Esophagus muscularis mucosa (tissue), 4 donors: ENCODE measurements at regions not wholly inside any gene's neighbourhood (a gene's known extent, or its start where the extent isn't known, plus 50 kb on each side); places are given as distances from the start of the nearest gene placed in this dataset.

Experiments used
- DNase-seq: peaks from one replicate; pipeline ENCODE4 v3.0.0-alpha.2; 2017; ENCODE audit errors: extremely low spot score
- H3K27ac ChIP-seq, 4 donors: fragments of 200-600 bp; sonication (generic); replicated peaks in 1 of 4; 1 replicate in 3 of 4; 2 replicates in 1 of 4; pipeline ENCODE4 v1.5.1; 2016 to 2019; ENCODE audit warnings: mild to moderate bottlenecking in 1 of 4
- H3K27me3 ChIP-seq, 4 donors: fragments of 200-600 bp; sonication (generic); one replicate each; pipeline versions ENCODE4 v1.5.1 to v1.6.0; 2016 to 2019
- H3K36me3 ChIP-seq, 4 donors: fragments of 200-600 bp; sonication (generic); one replicate each; pipeline ENCODE4 v1.5.1; 2016 to 2019
- H3K4me1 ChIP-seq, 4 donors: fragments of 200-600 bp; sonication (generic); one replicate each; pipeline ENCODE4 v1.5.1; 2016 to 2019
- H3K4me3 ChIP-seq, 4 donors: fragments of 200-600 bp; sonication (generic); 1 replicate in 2 of 4; 2 replicates in 2 of 4; pipeline ENCODE4 v1.5.1; 2016 to 2019; ENCODE audit warnings: mild to moderate bottlenecking in 4 of 4, moderate library complexity in 1 of 4
- H3K9me3 ChIP-seq, 4 donors: fragments of 200-600 bp; sonication (generic); 1 replicate in 3 of 4; 2 replicates in 1 of 4; pipeline ENCODE4 v1.5.1; 2016 to 2019
- CTCF ChIP-seq, 3 experiments: fragments of 200-600 bp in 2 of 3; fragments of 450-650 bp in 1 of 3; sonication (generic) in 2 of 3; IDR thresholded peaks; one replicate each; pipeline ENCODE4 v1.5.1; 2017 to 2019; ENCODE audit warnings: antibody characterized with exemption in 3 of 3, mild to moderate bottlenecking in 2 of 3, moderate library complexity in 1 of 3
- EP300 ChIP-seq: sonication (generic); formaldehyde crosslinking; IDR thresholded peaks from one replicate; pipeline ENCODE4 v1.6.1; 2017; ENCODE audit warnings: antibody characterized with exemption
- POLR2A ChIP-seq: fragments of 450-650 bp; IDR thresholded peaks from one replicate; pipeline ENCODE4 v1.6.1; 2017; ENCODE audit warnings: antibody characterized with exemption, moderate library complexity, mild to moderate bottlenecking, low read depth
- POLR2AphosphoS5 ChIP-seq, 2 donors: sonication (generic); formaldehyde crosslinking; IDR thresholded peaks; one replicate each; pipeline ENCODE4 v1.6.1; 2017; ENCODE audit warnings: antibody characterized with exemption in 2 of 2
- WGBS: methylation state at CpG from one replicate; pipeline ENCODE4 v1.1.5; 2018; 5-methylcytosine and 5-hydroxymethylcytosine counted together
- intact Hi-C: fragments of 100-400 bp; cut with DNase I; formaldehyde crosslinking; loops from one replicate; pipeline ENCODE4 v1.15.1; 2023

DNA sequence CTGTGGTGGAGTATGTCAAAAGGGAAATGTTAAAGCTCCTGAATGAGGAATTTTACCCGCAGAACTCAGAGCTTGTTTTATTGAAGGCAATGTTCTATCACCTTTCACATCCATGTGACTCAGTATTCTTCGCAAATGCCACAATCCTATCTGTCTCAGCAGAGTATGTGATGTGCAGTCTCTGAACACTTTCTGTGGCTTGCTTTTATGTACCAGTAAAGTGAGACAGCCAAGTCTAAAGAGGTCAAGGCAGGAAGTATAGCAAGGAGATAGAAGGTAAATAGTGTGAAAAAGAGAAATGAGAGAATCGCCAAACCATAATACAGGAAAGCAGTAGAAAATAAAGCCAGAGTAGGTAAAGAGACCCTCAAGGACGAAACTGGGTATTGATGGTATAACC is 515.8 kb downstream of the RAB28 start:
- Histone ChIP-seq H3K9me3 (no peaks in the 10 kb centered on the region), H3K4me3 (no peak overlapping the region), H3K4me1 (no peaks in the 10 kb centered on the region), H3K36me3 (no peaks in the 10 kb centered on the region), H3K27me3 (no peaks in the 10 kb centered on the region), H3K27ac (no peak overlapping the region)
- intact Hi-C loops: no loop called here
- no peak for TF ChIP-seq POLR2AphosphoS5 (IDR thresholded peaks at IDR 0.05)
- TF ChIP-seq POLR2A: no peak
- no peak for TF ChIP-seq EP300
- no peak for TF ChIP-seq CTCF (IDR thresholded peaks at IDR 0.05)
- 70% methylated on average over 4 of the region's 4 CpGs for WGBS
- DNase-seq: no peak

- H3K36me3 ChIP-seq: no peaks in the 10 kb centered on the region
- H3K9me3 ChIP-seq: no peaks in the 10 kb centered on the region
- H3K4me1 ChIP-seq: no peaks in the 10 kb centered on the region
- whole genome bisulfite sequencing: 62% methylated on average over 5 of the region's 5 CpGs
- intact Hi-C loops: no loop called here
- no peak for DNase-seq
- no peak overlapping the region for H3K27ac ChIP-seq
- no peak overlapping the region for H3K4me3 ChIP-seq
- H3K27me3 ChIP-seq: no peaks in the 10 kb centered on the region
- TF ChIP-seq POLR2A: no peak
- no peak for TF ChIP-seq POLR2AphosphoS5 (IDR thresholded peaks at IDR 0.05)
- TF ChIP-seq CTCF (IDR thresholded peaks at IDR 0.05): no peak
- TF ChIP-seq EP300: no peak
Measured at GRCh38 chr4:12966726-12967125, 517.4 kb downstream of the RAB28 start.

- intact Hi-C loops: no loop called here
- Histone ChIP-seq H3K27ac (no peak overlapping the region), H3K27me3 (no peaks in the 10 kb centered on the region), H3K9me3 (no peaks in the 10 kb centered on the region), H3K4me3 (no peak overlapping the region), H3K4me1 (no peaks in the 10 kb centered on the region), H3K36me3 (no peaks in the 10 kb centered on the region)
- no peak for DNase-seq
- WGBS: 68% methylated on average over 4 of the region's 4 CpGs
- TF ChIP-seq POLR2AphosphoS5 (IDR thresholded peaks at IDR 0.05) (no peak), POLR2A (no peak), EP300 (no peak), CTCF (IDR thresholded peaks at IDR 0.05) (no peak)
Measured at GRCh38 chr4:12965334-12965733, 518.8 kb downstream of the RAB28 start.

- no peaks in the 10 kb centered on the region for H3K9me3 ChIP-seq
- no peak for DNase-seq
- no peak for TF ChIP-seq POLR2AphosphoS5 (IDR thresholded peaks at IDR 0.05)
- no peak for TF ChIP-seq EP300
- TF ChIP-seq CTCF (IDR thresholded peaks at IDR 0.05): no peak
- no peak for TF ChIP-seq POLR2A
- intact Hi-C loops: no loop called here
- no peak overlapping the region for H3K27ac ChIP-seq
- no peaks in the 10 kb centered on the region for H3K4me1 ChIP-seq
- no peaks in the 10 kb centered on the region for H3K27me3 ChIP-seq
- no peaks in the 10 kb centered on the region for H3K36me3 ChIP-seq
- 78% methylated on average over 1 of the region's 1 CpG for WGBS
- H3K4me3 ChIP-seq: no peak overlapping the region
Measured at GRCh38 chr4:12963912-12964311, 520.2 kb downstream of the RAB28 start.

GRCh38 chr4:12963291-12963690 is 520.8 kb downstream of the RAB28 start:
- no peaks in the 10 kb centered on the region for H3K4me1 ChIP-seq
- no peaks in the 10 kb centered on the region for H3K36me3 ChIP-seq
- H3K9me3 ChIP-seq: no peaks in the 10 kb centered on the region
- H3K27me3 ChIP-seq: no peaks in the 10 kb centered on the region
- intact Hi-C loops: no loop called here
- no peak for TF ChIP-seq POLR2A
- TF ChIP-seq POLR2AphosphoS5 (IDR thresholded peaks at IDR 0.05): no peak
- TF ChIP-seq CTCF (IDR thresholded peaks at IDR 0.05): no peak
- no peak for TF ChIP-seq EP300
- no peak for DNase-seq
- no peak overlapping the region for H3K4me3 ChIP-seq
- no peak overlapping the region for H3K27ac ChIP-seq
